ENCODE measurements at regions not wholly inside any gene's neighbourhood (a gene's known extent, or its start where the extent isn't known, plus 50 kb on each side); places are given as distances from the start of the nearest gene placed in this dataset.

DNA sequence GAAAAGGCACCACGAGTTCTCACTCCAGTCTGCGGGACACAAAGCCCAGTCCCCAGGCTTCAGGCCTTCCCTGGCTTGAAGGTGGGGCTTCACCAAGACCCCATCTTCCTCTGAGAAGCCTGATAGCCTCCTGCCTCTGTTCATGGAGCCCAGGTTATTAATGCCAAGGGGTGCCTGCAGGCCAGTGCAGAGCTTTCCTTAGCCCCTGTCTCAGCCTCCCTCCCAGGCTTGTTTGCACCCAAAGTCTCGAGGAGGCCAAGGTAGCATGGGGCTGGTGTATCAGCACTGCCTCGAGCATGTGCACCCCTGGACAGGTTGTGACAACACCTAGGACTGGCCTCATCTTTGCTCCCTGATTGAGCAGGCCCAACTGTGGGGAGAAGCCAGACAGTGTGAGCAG lies 108.1 kb upstream of the PCDH15 start:
- Histone ChIP-seq H3K27me3 (replicated peaks; ENCODE audit: insufficient read depth) (no peaks in the 10 kb centered on the region), H3K27ac (no peak overlapping the region), H3K36me3 (no peaks in the 10 kb centered on the region), H3K4me1 (ENCODE audit: control insufficient read depth in 1 of 2, low read depth in 2 of 2) (no peaks in the 10 kb centered on the region), H3K9me3 (no peaks in the 10 kb centered on the region), H3K4me3 (no peak overlapping the region)
- DNase-seq (ENCODE audit: low spot score) (no peak), ATAC-seq (ENCODE audit: insufficient number of reproducible peaks, low FRiP score, low read depth) (no peak)
- TF ChIP-seq, protein P1, sequence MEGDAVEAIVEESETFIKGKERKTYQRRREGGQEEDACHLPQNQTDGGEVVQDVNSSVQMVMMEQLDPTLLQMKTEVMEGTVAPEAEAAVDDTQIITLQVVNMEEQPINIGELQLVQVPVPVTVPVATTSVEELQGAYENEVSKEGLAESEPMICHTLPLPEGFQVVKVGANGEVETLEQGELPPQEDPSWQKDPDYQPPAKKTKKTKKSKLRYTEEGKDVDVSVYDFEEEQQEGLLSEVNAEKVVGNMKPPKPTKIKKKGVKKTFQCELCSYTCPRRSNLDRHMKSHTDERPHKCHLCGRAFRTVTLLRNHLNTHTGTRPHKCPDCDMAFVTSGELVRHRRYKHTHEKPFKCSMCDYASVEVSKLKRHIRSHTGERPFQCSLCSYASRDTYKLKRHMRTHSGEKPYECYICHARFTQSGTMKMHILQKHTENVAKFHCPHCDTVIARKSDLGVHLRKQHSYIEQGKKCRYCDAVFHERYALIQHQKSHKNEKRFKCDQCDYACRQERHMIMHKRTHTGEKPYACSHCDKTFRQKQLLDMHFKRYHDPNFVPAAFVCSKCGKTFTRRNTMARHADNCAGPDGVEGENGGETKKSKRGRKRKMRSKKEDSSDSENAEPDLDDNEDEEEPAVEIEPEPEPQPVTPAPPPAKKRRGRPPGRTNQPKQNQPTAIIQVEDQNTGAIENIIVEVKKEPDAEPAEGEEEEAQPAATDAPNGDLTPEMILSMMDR (IDR thresholded peaks at IDR 0.05) = no peak

DNA sequence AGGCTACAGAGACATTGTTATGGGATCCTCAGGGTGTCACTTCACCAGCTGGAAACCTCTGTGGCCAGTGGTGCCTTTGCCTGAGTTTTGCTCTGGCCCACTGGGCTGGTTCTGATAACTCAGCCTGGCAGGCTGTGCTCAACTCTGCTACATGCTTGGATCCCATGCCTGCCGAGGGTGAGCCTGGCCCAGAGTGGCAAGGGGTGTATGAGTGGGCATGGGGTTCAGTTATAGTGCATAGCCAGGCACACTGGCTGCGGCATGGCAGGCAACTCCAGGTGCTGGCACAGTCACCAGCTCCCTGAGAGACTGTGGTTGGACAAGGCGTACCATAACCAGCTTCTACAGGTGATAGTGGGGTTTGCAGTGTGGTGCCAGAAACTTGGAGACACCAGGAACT lies 107.0 kb upstream of the PCDH15 start:
- TF ChIP-seq, protein P1 (IDR thresholded peaks at IDR 0.05) = no peak
- no peak overlapping the region for H3K27ac ChIP-seq
- H3K4me3 ChIP-seq = no peak overlapping the region
- DNase-seq (ENCODE audit: low spot score) (no peak), ATAC-seq (ENCODE audit: insufficient number of reproducible peaks, low FRiP score, low read depth) (no peak)
- H3K4me1 ChIP-seq (ENCODE audit: control insufficient read depth in 1 of 2, low read depth in 2 of 2) = no peaks in the 10 kb centered on the region
- no peaks in the 10 kb centered on the region for H3K36me3 ChIP-seq
- H3K9me3 ChIP-seq = no peaks in the 10 kb centered on the region
- H3K27me3 ChIP-seq (replicated peaks; ENCODE audit: insufficient read depth) = no peaks in the 10 kb centered on the region

DNA sequence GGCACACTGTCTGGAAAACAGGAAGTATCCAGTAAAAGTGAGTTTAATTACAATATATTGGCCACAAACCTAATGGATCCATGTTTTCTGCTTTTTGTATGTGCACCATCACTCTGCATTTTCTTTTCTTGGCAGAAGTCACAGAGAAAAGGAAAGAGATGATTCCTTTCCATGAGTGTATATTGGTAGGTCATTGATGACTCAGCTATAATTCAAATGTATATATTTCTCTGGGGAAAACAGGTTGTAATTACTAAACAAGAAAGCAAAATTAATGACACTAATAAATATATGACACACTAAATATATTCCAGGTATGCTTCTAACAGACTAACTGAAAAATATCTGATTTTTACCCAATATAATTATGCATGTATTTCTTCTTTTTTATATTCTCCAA lies 105.9 kb upstream of the PCDH15 start:
- ATAC-seq (ENCODE audit: insufficient number of reproducible peaks, low FRiP score, low read depth) (no peak), DNase-seq (ENCODE audit: low spot score) (no peak)
- no peak overlapping the region for H3K4me3 ChIP-seq
- H3K27ac ChIP-seq = no peak overlapping the region
- H3K4me1 ChIP-seq (ENCODE audit: control insufficient read depth in 1 of 2, low read depth in 2 of 2) = no peaks in the 10 kb centered on the region
- H3K27me3 ChIP-seq (replicated peaks; ENCODE audit: insufficient read depth) = no peaks in the 10 kb centered on the region
- TF ChIP-seq, protein P1 (IDR thresholded peaks at IDR 0.05) = no peak
- no peaks in the 10 kb centered on the region for H3K36me3 ChIP-seq
- H3K9me3 ChIP-seq = no peaks in the 10 kb centered on the region

DNA sequence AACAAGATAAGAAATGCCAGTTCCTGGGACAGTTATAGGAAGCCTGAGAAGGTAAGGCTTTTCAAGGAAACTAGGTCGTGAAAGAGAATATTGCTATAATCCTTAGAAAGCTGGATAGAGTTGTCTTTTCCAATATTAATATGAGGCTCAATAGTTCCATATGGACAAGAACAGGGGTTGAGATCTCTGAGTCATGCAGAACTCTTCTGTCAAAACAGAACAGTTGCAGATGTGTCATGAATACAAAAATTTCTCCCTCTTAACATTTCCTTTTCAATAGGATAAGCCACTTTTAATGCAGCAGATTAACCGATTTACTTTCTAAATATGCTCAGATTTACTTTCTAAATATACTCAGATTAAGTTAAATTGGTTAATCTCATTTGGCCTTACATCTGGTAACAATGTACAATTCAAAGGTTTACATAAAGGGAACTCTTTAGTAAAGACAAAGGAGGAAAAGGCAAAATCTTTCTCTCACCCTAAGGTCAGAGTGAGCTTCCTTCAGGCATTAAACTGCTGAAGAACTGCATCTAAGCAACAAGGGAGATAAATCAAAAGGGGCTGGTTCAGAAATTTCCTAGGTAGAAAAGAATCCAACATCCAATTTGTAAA lies 104.7 kb upstream of the PCDH15 start:
- no peaks in the 10 kb centered on the region for H3K4me1 ChIP-seq (ENCODE audit: control insufficient read depth in 1 of 2, low read depth in 2 of 2)
- ATAC-seq (ENCODE audit: insufficient number of reproducible peaks, low FRiP score, low read depth) (no peak), DNase-seq (ENCODE audit: low spot score) (no peak)
- TF ChIP-seq, protein P1 (IDR thresholded peaks at IDR 0.05) = no peak
- no peak overlapping the region for H3K4me3 ChIP-seq
- H3K9me3 ChIP-seq = no peaks in the 10 kb centered on the region
- no peaks in the 10 kb centered on the region for H3K27me3 ChIP-seq (replicated peaks; ENCODE audit: insufficient read depth)
- H3K27ac ChIP-seq = no peak overlapping the region
- H3K36me3 ChIP-seq = no peaks in the 10 kb centered on the region

DNA sequence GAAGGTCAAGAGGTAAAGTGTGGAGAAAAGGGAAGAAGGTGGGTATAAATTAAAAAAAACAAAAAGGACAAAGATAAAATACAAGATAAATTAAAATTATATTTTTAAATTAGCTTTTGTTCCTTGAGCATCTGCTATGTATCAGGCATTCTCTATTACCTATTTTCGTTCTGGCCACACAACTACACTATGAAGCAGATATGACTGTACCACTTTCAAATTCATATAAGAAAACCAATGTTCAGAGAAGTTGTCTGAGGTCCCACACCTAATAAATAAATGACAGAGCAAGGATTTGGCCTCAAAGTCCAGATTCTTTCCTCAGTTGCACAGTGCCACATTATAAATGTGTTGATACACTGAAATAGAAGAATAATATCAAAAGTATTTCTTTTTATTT lies 103.8 kb upstream of the PCDH15 start:
- Histone ChIP-seq H3K4me3 (no peak overlapping the region), H3K9me3 (no peaks in the 10 kb centered on the region), H3K27ac (no peak overlapping the region), H3K27me3 (replicated peaks; ENCODE audit: insufficient read depth) (no peaks in the 10 kb centered on the region), H3K4me1 (ENCODE audit: control insufficient read depth in 1 of 2, low read depth in 2 of 2) (no peaks in the 10 kb centered on the region), H3K36me3 (no peaks in the 10 kb centered on the region)
- ATAC-seq (ENCODE audit: insufficient number of reproducible peaks, low FRiP score, low read depth) = no peak
- TF ChIP-seq, protein P1 (IDR thresholded peaks at IDR 0.05) = no peak
- no peak for DNase-seq (ENCODE audit: low spot score)
